Endothelial cell of umbilical vein (primary cell): ENCODE measurements at regions not wholly inside any gene's neighbourhood (a gene's known extent, or its start where the extent isn't known, plus 50 kb on each side); places are given as distances from the start of the nearest gene placed in this dataset.

ENCODE experiments used
- BruUV-seq: library from RNA; stranded (reverse); fragments of 400-500 nt; replicated peaks from 2 replicates; lab custom pipeline; 2021; lab: Mats Ljungman, UMichigan
- CTCF ChIA-PET: fragments of 300-600, 350-600 bp; sonication (Branson Sonifier 250); formaldehyde crosslinking; loops from one replicate; lab custom pipeline; 2021; ENCODE audit warnings: antibody characterized with exemption, inconsistent platforms; lab: Charles Lee
- POLR2A ChIA-PET: fragments of 300-600, 350-600 bp; sonication (Branson Sonifier 250); formaldehyde crosslinking; loops from one replicate; lab custom pipeline; 2021; ENCODE audit warnings: antibody characterized with exemption, inconsistent platforms; lab: Charles Lee
- DNase-seq: peaks from one replicate; pipeline ENCODE4 v3.0.0-alpha.2; 2011; ENCODE audit warnings: low read depth, low spot score
- FAIRE-seq: peaks from 2 replicates; lab custom pipeline; 2011; peaks lifted over from hg19 to GRCh38; lab: Jason Lieb, UNC
- H2AFZ ChIP-seq: 2 replicates; pipeline ENCODE4 v1.6.0; 2012; ENCODE audit warnings: low read depth, low read length, control low read depth, inconsistent platforms
- H3K27ac ChIP-seq: 2 replicates; pipeline ENCODE4 v1.5.1; 2011; ENCODE audit warnings: low read depth, mild to moderate bottlenecking, control low read depth, low read length, moderate library complexity; ENCODE audit not compliant: insufficient read depth
- H3K27me3 ChIP-seq, 2 experiments: 2 replicates each; pipeline versions ENCODE4 v1.6.0 to v1.6.1; 2011; ENCODE audit warnings: low read length in 2 of 2, mixed read lengths in 1 of 2; ENCODE audit not compliant: control insufficient read depth in 2 of 2, insufficient read depth in 2 of 2
- H3K36me3 ChIP-seq, 2 experiments: 2 replicates in 1 of 2; 3 replicates in 1 of 2; pipeline ENCODE4 v1.5.1; 2011; ENCODE audit warnings: low read length in 2 of 2, mild to moderate bottlenecking in 1 of 2, moderate library complexity in 1 of 2; ENCODE audit not compliant: control insufficient read depth in 2 of 2, insufficient read depth in 2 of 2; ENCODE audit errors: extremely low read depth in 1 of 2
- H3K4me1 ChIP-seq: 3 replicates; pipeline ENCODE4 v1.5.1; 2011; ENCODE audit warnings: mild to moderate bottlenecking, low read length; ENCODE audit not compliant: control insufficient read depth, insufficient read depth; ENCODE audit errors: extremely low read depth
- H3K4me2 ChIP-seq: 2 replicates; pipeline ENCODE4 v1.6.1; 2011; ENCODE audit warnings: low read length, control low read depth, mixed read lengths; ENCODE audit not compliant: insufficient read depth
- H3K4me3 ChIP-seq, 3 experiments: fragments of 200-600 bp in 1 of 3; sonication (generic), shearing (Covaris generic) in 1 of 3; replicated peaks in 1 of 3; 2 replicates each; pipeline ENCODE4 v1.5.1; 2011 to 2016; ENCODE audit warnings: control low read depth in 3 of 3, low read length in 3 of 3, mild to moderate bottlenecking in 2 of 3, inconsistent platforms in 1 of 3, low read depth in 1 of 3, moderate library complexity in 1 of 3; ENCODE audit not compliant: insufficient read depth in 1 of 3
- H3K79me2 ChIP-seq: 2 replicates; pipeline ENCODE4 v1.6.0; 2012; ENCODE audit warnings: low read length, inconsistent platforms; ENCODE audit not compliant: control insufficient read depth, insufficient read depth
- H3K9ac ChIP-seq: replicated peaks from 2 replicates; pipeline ENCODE3; 2011; ENCODE audit warnings: low read length, control low read depth; ENCODE audit not compliant: insufficient read depth; ENCODE audit errors: extremely low read depth
- H3K9me1 ChIP-seq: replicated peaks from 3 replicates; pipeline ENCODE4 v1.6.0; 2011; ENCODE audit warnings: mild to moderate bottlenecking, low read length; ENCODE audit not compliant: control insufficient read depth, insufficient read depth; ENCODE audit errors: extremely low read depth
- H3K9me3 ChIP-seq: replicated peaks from 2 replicates; pipeline ENCODE4 v1.5.1; 2012; ENCODE audit warnings: low read length, inconsistent platforms; ENCODE audit not compliant: control insufficient read depth, insufficient read depth
- H4K20me1 ChIP-seq: replicated peaks from 2 replicates; pipeline ENCODE3; 2011; ENCODE audit warnings: mild to moderate bottlenecking, low read length; ENCODE audit not compliant: control insufficient read depth, insufficient read depth; ENCODE audit errors: extremely low read depth
- CTCF ChIP-seq, 2 donors: IDR thresholded peaks; 1 replicate in 1 of 2; 2 replicates in 1 of 2; pipeline ENCODE4 v1.5.1; 2011; ENCODE audit warnings: low read length in 2 of 2, mild to moderate bottlenecking in 2 of 2, moderate library complexity in 2 of 2, control low read depth in 1 of 2, inconsistent platforms in 1 of 2, low read depth in 1 of 2; ENCODE audit not compliant: insufficient read depth in 1 of 2; ENCODE audit errors: extremely low read depth in 1 of 2
- EZH2 ChIP-seq: IDR thresholded peaks from 2 replicates; pipeline ENCODE4 v1.6.1; 2012; ENCODE audit warnings: borderline replicate concordance, low read depth, mild to moderate bottlenecking, moderate library complexity, low read length, inconsistent platforms; ENCODE audit not compliant: severe bottlenecking
- FOS ChIP-seq: IDR thresholded peaks from 2 replicates; pipeline ENCODE4 v1.6.1; 2011; ENCODE audit warnings: mild to moderate bottlenecking, low read length, moderate library complexity, borderline replicate concordance; ENCODE audit not compliant: insufficient read depth
- GATA2 ChIP-seq: IDR thresholded peaks from 2 replicates; pipeline ENCODE4 v1.7.0; 2011; ENCODE audit warnings: low read depth, mild to moderate bottlenecking, moderate library complexity, mixed read lengths, low read length; ENCODE audit not compliant: insufficient read length, insufficient read depth
- JUN ChIP-seq: IDR thresholded peaks from 2 replicates; pipeline ENCODE4 v1.6.1; 2011; ENCODE audit warnings: borderline replicate concordance, low read depth; ENCODE audit not compliant: insufficient read length, insufficient read depth
- MYC ChIP-seq: IDR thresholded peaks from one replicate; pipeline ENCODE4 v1.6.1; 2011; ENCODE audit warnings: mild to moderate bottlenecking, low read depth, low read length
- POLR2A ChIP-seq: IDR thresholded peaks from 2 replicates; pipeline ENCODE4 v1.6.1; 2012; ENCODE audit warnings: low read depth, mild to moderate bottlenecking, control low read depth, low read length
- POLR2AphosphoS5 ChIP-seq: IDR thresholded peaks from 2 replicates; pipeline ENCODE4 v1.6.1; 2012; ENCODE audit warnings: low read depth, mild to moderate bottlenecking, control low read depth, low read length, moderate library complexity; ENCODE audit not compliant: insufficient read depth
- dilution Hi-C: fragments of 300-500 bp; cut with MboI; formaldehyde crosslinking; loops from one replicate; pipeline ENCODE4 v1.15.0; 2019; ENCODE audit warnings: low sequenced_read_pairs; ENCODE audit not compliant: extremely low pct_ligation_motif_present
- intact Hi-C: fragments of 100-400 bp; cut with micrococcal nuclease; formaldehyde crosslinking; loops from one replicate; pipeline ENCODE4 v1.10.0; 2022
- TF ChIP-seq, protein P1 (sequence below): IDR thresholded peaks from 2 replicates; pipeline ENCODE4 v1.6.1; 2011; ENCODE audit not compliant: insufficient read depth, insufficient read length

- Histone ChIP-seq H3K9ac (no peak overlapping the region), H2AFZ (no peak overlapping the region), H3K79me2 (no peaks in the 10 kb centered on the region), H3K36me3 (no peaks in the 10 kb centered on the region), H3K9me1 (no peaks in the 10 kb centered on the region), H3K4me3 (no peak overlapping the region), H3K27me3 (no peaks in the 10 kb centered on the region), H3K4me1 (peaks cover 26% of the 10 kb centered on the region), H3K4me2 (no peak overlapping the region), H4K20me1 (no peaks in the 10 kb centered on the region), H3K9me3 (no peaks in the 10 kb centered on the region), H3K27ac (no peak overlapping the region)
- no peak for FAIRE-seq
- ChIA-PET CTCF (interaction anchor here (1.1 kb wide), 1 partner anchor 12 kb away, joined by 3 read pairs; no protein-coding TSS in a partner anchor), POLR2A (no interaction called here)
- intact Hi-C loops (loop anchor here (10.0 kb wide), 1 partner anchor 1398 kb away; the partner anchor contains the start of gene PKD1L1), dilution Hi-C loops (no loop called here)
- TF ChIP-seq POLR2AphosphoS5 (no peak), EZH2 (no peak), GATA2 (no peak), JUN (no peak), FOS (no peak), MYC (no peak), CTCF (IDR thresholded peaks at IDR 0.05; ENCODE audit: extremely low read depth in 1 of 2, insufficient read depth in 1 of 2, low read depth in 1 of 2, low read length in 2 of 2) (no peak), POLR2A (no peak)
- TF ChIP-seq, protein P1, sequence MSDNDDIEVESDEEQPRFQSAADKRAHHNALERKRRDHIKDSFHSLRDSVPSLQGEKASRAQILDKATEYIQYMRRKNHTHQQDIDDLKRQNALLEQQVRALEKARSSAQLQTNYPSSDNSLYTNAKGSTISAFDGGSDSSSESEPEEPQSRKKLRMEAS, result no peak
- DNase-seq, result no peak
- BruUV-seq, result no TSS peak
These were observed 626.0 kb upstream of the IGFBP3 start for GRCh38 chr7:46547044-46547443.
